ENCODE measurements at regions not wholly inside any gene's neighbourhood (a gene's known extent, or its start where the extent isn't known, plus 50 kb on each side); places are given as distances from the start of the nearest gene placed in this dataset.
"Not testable (repeated sequence)": the region's sequence is repeated elsewhere in the genome, so short reads cannot be mapped to it uniquely, and the experiment has no call there.

- no peak overlapping the region for H3K4me3 ChIP-seq (ENCODE audit: low read depth, low read length)
- no peak for TF ChIP-seq CTCF (IDR thresholded peaks at IDR 0.05; ENCODE audit: insufficient read depth, low read depth, low read length, missing control alignments)
- DNase-seq (ENCODE audit: low read depth) = no peak
These were observed 138.3 kb upstream of the HMGN3 start for GRCh38 chr6:79372757-79373156.

- DNase-seq (ENCODE audit: low read depth) = no peak
- no peak for TF ChIP-seq CTCF (IDR thresholded peaks at IDR 0.05; ENCODE audit: insufficient read depth, low read depth, low read length, missing control alignments)
- H3K4me3 ChIP-seq (ENCODE audit: low read depth, low read length) = no peak overlapping the region
These were observed 134.5 kb upstream of the HMGN3 start for GRCh38 chr6:79369026-79369425.

- H3K4me3 ChIP-seq (ENCODE audit: low read depth, low read length); DNase-seq (ENCODE audit: low read depth): not testable (repeated sequence)
These were observed 129.0 kb upstream of the HMGN3 start for GRCh38 chr6:79363441-79363840.

GRCh38 chr6:79361074-79361473 is 126.6 kb upstream of the HMGN3 start:
- not testable (repeated sequence) for H3K4me3 ChIP-seq (ENCODE audit: low read depth, low read length); DNase-seq (ENCODE audit: low read depth)

- no peak for TF ChIP-seq CTCF (IDR thresholded peaks at IDR 0.05; ENCODE audit: insufficient read depth, low read depth, low read length, missing control alignments)
- DNase-seq (ENCODE audit: low read depth) = no peak
- no peak overlapping the region for H3K4me3 ChIP-seq (ENCODE audit: low read depth, low read length)
These were observed 118.7 kb upstream of the HMGN3 start for GRCh38 chr6:79353226-79353625.

GRCh38 chr6:79338493-79338892 is 104.0 kb upstream of the HMGN3 start:
- no peak for DNase-seq (ENCODE audit: low read depth)
- TF ChIP-seq CTCF (IDR thresholded peaks at IDR 0.05; ENCODE audit: insufficient read depth, low read depth, low read length, missing control alignments) = no peak
- H3K4me3 ChIP-seq (ENCODE audit: low read depth, low read length) = no peak overlapping the region

GRCh38 chr6:79335133-79335674 is 100.7 kb upstream of the HMGN3 start:
- DNase-seq (ENCODE audit: low read depth) = peak; percentile 84
- no peak overlapping the region; the same call in 1 of the 2 replicates for H3K4me3 ChIP-seq (ENCODE audit: low read depth, low read length)
- TF ChIP-seq CTCF (IDR thresholded peaks at IDR 0.05; ENCODE audit: insufficient read depth, low read depth, low read length, missing control alignments) = no peak

GRCh38 chr6:79334674-79335073 is 100.2 kb upstream of the HMGN3 start:
- no peak overlapping the region; the same call in 1 of the 2 replicates for H3K4me3 ChIP-seq (ENCODE audit: low read depth, low read length)
- no peak for TF ChIP-seq CTCF (IDR thresholded peaks at IDR 0.05; ENCODE audit: insufficient read depth, low read depth, low read length, missing control alignments)
- DNase-seq (ENCODE audit: low read depth) = no peak
